GM12878 (cell line): ENCODE measurements at regions not wholly inside any gene's neighbourhood (a gene's known extent, or its start where the extent isn't known, plus 50 kb on each side); places are given as distances from the start of the nearest gene placed in this dataset.

Source experiments
- ATAC-seq: fragments of 200-7000 bp; cut with Tn5 transposase; 3 replicates; pipeline ENCODE4 v1.9.1; 2020; ENCODE audit warnings: mild to moderate bottlenecking, moderate library complexity
- BruUV-seq: library from RNA; stranded (reverse); fragments of 400-500 nt; replicated peaks from 2 replicates; lab custom pipeline; 2021; lab: Mats Ljungman, UMichigan
- CTCF ChIA-PET: fragments of 300-600 bp; sonication (Branson Sonifier 250); formaldehyde crosslinking; extraction: SDS; loops from one replicate; lab custom pipeline; 2021; ENCODE audit warnings: inconsistent platforms; lab: Yijun Ruan, JAX
- POLR2A ChIA-PET: fragments of 350-600 bp; formaldehyde crosslinking; extraction: SDS; loops from one replicate; lab custom pipeline; 2021; ENCODE audit warnings: inconsistent platforms; lab: Charles Lee
- RAD21 ChIA-PET: fragments of 300-600 bp; sonication (Branson Sonifier 250); formaldehyde crosslinking; loops from one replicate; lab custom pipeline; 2023; ENCODE audit warnings: antibody characterized with exemption; ENCODE audit not compliant: unreplicated experiment; lab: Charles Lee
- SMC1A ChIA-PET: fragments of 300-600 bp; sonication (Branson Sonifier 250); formaldehyde crosslinking; loops from one replicate; lab custom pipeline; 2023; ENCODE audit not compliant: unreplicated experiment, uncharacterized antibody; lab: Charles Lee
- DNase-seq: peaks from one replicate; pipeline ENCODE4 v3.0.0-alpha.2; 2011; ENCODE audit warnings: low read depth, low spot score
- FAIRE-seq: peaks from 3 replicates; lab custom pipeline; 2011; peaks lifted over from hg19 to GRCh38; lab: Jason Lieb, UNC
- H2AFZ ChIP-seq: 2 replicates; pipeline ENCODE4 v1.6.0; 2011; ENCODE audit warnings: low read depth, low read length, control low read depth; ENCODE audit not compliant: control insufficient read depth
- H3K27ac ChIP-seq: 2 replicates; pipeline ENCODE4 v1.5.1; 2011; ENCODE audit warnings: control low read depth; ENCODE audit not compliant: control insufficient read depth, insufficient read depth
- H3K27me3 ChIP-seq, 2 experiments: replicated peaks in 1 of 2; 2 replicates each; pipeline versions ENCODE4 v1.6.0 to v1.6.1; 2011; ENCODE audit warnings: low read length in 1 of 2; ENCODE audit not compliant: control insufficient read depth in 2 of 2, insufficient read depth in 2 of 2
- H3K36me3 ChIP-seq, 2 experiments: 2 replicates each; pipeline ENCODE4 v1.5.1; 2011; ENCODE audit warnings: low read length in 1 of 2; ENCODE audit not compliant: control insufficient read depth in 2 of 2, insufficient read depth in 2 of 2
- H3K4me1 ChIP-seq: 2 replicates; pipeline ENCODE4 v1.6.1; 2011; ENCODE audit warnings: mild to moderate bottlenecking, low read length, moderate library complexity, mixed read lengths; ENCODE audit not compliant: control insufficient read depth, insufficient read depth
- H3K4me2 ChIP-seq: 2 replicates; pipeline ENCODE4 v1.6.0; 2011; ENCODE audit warnings: control low read depth; ENCODE audit not compliant: control insufficient read depth, insufficient read depth
- H3K4me3 ChIP-seq: fragments of 200-600 bp; sonication (generic); 2 replicates; pipeline ENCODE4 v1.5.1; 2016
- H3K79me2 ChIP-seq: 2 replicates; pipeline ENCODE4 v1.6.0; 2011; ENCODE audit warnings: low read length; ENCODE audit not compliant: control insufficient read depth, insufficient read depth
- H3K9ac ChIP-seq: 2 replicates; pipeline ENCODE4 v1.8.0; 2011; ENCODE audit warnings: low read length, control low read depth, mixed read lengths; ENCODE audit not compliant: control insufficient read depth, insufficient read depth
- H3K9me3 ChIP-seq: replicated peaks from 3 replicates; pipeline ENCODE4 v1.5.1; 2011; ENCODE audit warnings: mild to moderate bottlenecking, low read length; ENCODE audit not compliant: control insufficient read depth, insufficient read depth
- H4K20me1 ChIP-seq: 2 replicates; pipeline ENCODE4 v1.6.0; 2011; ENCODE audit not compliant: control insufficient read depth, insufficient read depth
- MTA2 ChIP-seq: fragments of 450-650 bp; IDR thresholded peaks from 2 replicates; pipeline ENCODE4 v1.6.1; 2016; ENCODE audit warnings: low read depth, mild to moderate bottlenecking, moderate library complexity
- NRF1 ChIP-seq: conservative IDR thresholded peaks from 2 replicates; pipeline ENCODE4 v1.6.1; 2011; ENCODE audit warnings: mild to moderate bottlenecking, low read depth, low read length, improper control_type of control experiment
- WGBS: methylation state at CpG from one replicate; pipeline ENCODE4 v1.1.6; 2016; ENCODE audit warnings: low lambda C conversion rate; ENCODE audit not compliant: insufficient replicate concordance, insufficient coverage; ENCODE audit errors: missing lambda C conversion rate; 5-methylcytosine and 5-hydroxymethylcytosine counted together
- in situ Hi-C: fragments of 300-500 bp; cut with MboI; formaldehyde crosslinking; loops from 9 replicates; pipeline ENCODE4 v1.14.3; 2018; ENCODE audit warnings: mixed read lengths
- intact Hi-C: fragments of 100-400 bp; cut with micrococcal nuclease; formaldehyde crosslinking; loops from one replicate; pipeline ENCODE4 v1.14.2; 2022; ENCODE audit not compliant: unreplicated experiment
- TF ChIP-seq, protein P1 (sequence below), 3 experiments: IDR thresholded peaks in 2 of 3; conservative IDR thresholded peaks in 1 of 3; 2 replicates each; pipeline ENCODE4 v1.5.1; 2011; ENCODE audit warnings: low read depth in 3 of 3, low read length in 3 of 3, mild to moderate bottlenecking in 3 of 3, control low read depth in 2 of 3, moderate library complexity in 2 of 3, inconsistent platforms in 1 of 3, mixed read lengths in 1 of 3; ENCODE audit not compliant: control insufficient read depth in 2 of 3, insufficient read depth in 1 of 3; ENCODE audit errors: extremely low read depth in 1 of 3

DNA sequence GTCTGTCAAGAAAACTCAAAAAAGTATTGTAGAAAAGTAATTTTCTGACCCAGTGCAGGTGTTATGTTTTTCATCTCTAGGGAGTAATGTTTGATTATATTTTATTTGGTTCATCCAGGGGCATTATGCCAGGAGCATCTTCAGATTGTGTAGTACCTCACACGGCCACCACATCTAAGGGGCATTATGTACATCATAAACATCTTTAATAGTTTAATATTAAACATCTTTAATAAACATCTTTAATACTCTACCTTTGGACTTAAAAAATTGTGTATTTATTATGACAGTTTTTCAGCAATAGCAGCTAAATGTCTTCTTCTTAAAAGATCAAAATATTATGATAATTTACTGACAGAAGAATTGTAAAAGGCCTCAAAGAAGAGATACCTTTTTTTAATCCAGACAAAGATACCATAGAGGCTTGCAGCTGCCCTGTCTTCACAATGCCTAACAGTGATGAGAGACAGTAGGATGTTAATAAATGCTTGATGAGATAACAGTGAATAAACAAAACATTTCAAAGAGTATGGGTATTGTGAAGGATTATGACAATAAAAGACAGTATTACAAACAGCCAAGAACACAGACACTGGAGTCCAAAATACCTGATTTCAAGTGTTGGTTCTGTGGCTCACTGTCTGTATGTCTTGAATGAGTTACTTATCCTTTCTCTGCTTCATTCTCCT, 240.9 kb upstream of the ADGRL2 start:
- no peaks in the 10 kb centered on the region for H3K36me3 ChIP-seq
- POLR2A ChIA-PET: no interaction called here
- CTCF ChIA-PET: interaction anchor here (1.5 kb wide), 1 partner anchor 10 kb away, joined by 8 read pairs; no protein-coding TSS in a partner anchor
- TF ChIP-seq, protein P1, sequence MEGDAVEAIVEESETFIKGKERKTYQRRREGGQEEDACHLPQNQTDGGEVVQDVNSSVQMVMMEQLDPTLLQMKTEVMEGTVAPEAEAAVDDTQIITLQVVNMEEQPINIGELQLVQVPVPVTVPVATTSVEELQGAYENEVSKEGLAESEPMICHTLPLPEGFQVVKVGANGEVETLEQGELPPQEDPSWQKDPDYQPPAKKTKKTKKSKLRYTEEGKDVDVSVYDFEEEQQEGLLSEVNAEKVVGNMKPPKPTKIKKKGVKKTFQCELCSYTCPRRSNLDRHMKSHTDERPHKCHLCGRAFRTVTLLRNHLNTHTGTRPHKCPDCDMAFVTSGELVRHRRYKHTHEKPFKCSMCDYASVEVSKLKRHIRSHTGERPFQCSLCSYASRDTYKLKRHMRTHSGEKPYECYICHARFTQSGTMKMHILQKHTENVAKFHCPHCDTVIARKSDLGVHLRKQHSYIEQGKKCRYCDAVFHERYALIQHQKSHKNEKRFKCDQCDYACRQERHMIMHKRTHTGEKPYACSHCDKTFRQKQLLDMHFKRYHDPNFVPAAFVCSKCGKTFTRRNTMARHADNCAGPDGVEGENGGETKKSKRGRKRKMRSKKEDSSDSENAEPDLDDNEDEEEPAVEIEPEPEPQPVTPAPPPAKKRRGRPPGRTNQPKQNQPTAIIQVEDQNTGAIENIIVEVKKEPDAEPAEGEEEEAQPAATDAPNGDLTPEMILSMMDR (IDR thresholded peaks at IDR 0.05 in 2 of 3, conservative IDR thresholded peaks at IDR 0.05 in 1 of 3; ENCODE audit: control insufficient read depth in 2 of 3, extremely low read depth in 1 of 3, insufficient read depth in 1 of 3, low read depth in 3 of 3, low read length in 3 of 3): 0 out of 6 replicates have a peak, but pooled peaks of 1 of the 3 experiments have one; percentile 8
- no peak for TF ChIP-seq MTA2
- no peak for TF ChIP-seq NRF1
- TF ChIP-seq, all 136 proteins: peak for 1
- in situ Hi-C loops: no loop called here
- intact Hi-C loops: no loop called here
- no peak for FAIRE-seq
- H3K9me3 ChIP-seq: no peaks in the 10 kb centered on the region
- SMC1A ChIA-PET: interaction anchor here (1.0 to 13.4 kb wide), 7 partner anchors 9 to 213 kb away, joined by 3 to 407 read pairs (median 5); no protein-coding TSS in a partner anchor
- RAD21 ChIA-PET: interaction anchor here (1.8 kb wide), 1 partner anchor 10 kb away, joined by 11 read pairs; no protein-coding TSS in a partner anchor
- H3K27ac ChIP-seq: no peak overlapping the region
- no peak for DNase-seq
- no peak overlapping the region for H3K4me3 ChIP-seq
- ATAC-seq: peak; percentile 78
- no peaks in the 10 kb centered on the region for H3K79me2 ChIP-seq
- no peak overlapping the region for H3K9ac ChIP-seq
- 17% methylated on average over 1 of the region's 1 CpG for WGBS
- no peaks in the 10 kb centered on the region for H3K4me1 ChIP-seq
- H3K27me3 ChIP-seq: no peaks in the 10 kb centered on the region
- H2AFZ ChIP-seq: no peak overlapping the region
- no peak overlapping the region for H3K4me2 ChIP-seq
- no TSS peak for BruUV-seq
- no peaks in the 10 kb centered on the region for H4K20me1 ChIP-seq
